OCI-LY1 (cell line): ENCODE measurements at regions not wholly inside any gene's neighbourhood (a gene's known extent, or its start where the extent isn't known, plus 50 kb on each side); places are given as distances from the start of the nearest gene placed in this dataset.

ENCODE experiments used
- EZH2 ChIP-seq: fragments of 200-600 bp; sonication (generic), shearing (Covaris generic); IDR thresholded peaks from 2 replicates; pipeline ENCODE4 v1.8.0; 2017; ENCODE audit warnings: borderline replicate concordance, mixed run types, mild to moderate bottlenecking, antibody characterized with exemption, low read length, moderate library complexity, mixed read lengths
- TF ChIP-seq, protein P1 (sequence below): fragments of 200-600 bp; sonication (generic), shearing (Covaris generic); IDR thresholded peaks from 2 replicates; pipeline ENCODE4 v1.5.1; 2017; ENCODE audit warnings: mild to moderate bottlenecking, antibody characterized with exemption, low read length, moderate library complexity, mixed read lengths

DNA sequence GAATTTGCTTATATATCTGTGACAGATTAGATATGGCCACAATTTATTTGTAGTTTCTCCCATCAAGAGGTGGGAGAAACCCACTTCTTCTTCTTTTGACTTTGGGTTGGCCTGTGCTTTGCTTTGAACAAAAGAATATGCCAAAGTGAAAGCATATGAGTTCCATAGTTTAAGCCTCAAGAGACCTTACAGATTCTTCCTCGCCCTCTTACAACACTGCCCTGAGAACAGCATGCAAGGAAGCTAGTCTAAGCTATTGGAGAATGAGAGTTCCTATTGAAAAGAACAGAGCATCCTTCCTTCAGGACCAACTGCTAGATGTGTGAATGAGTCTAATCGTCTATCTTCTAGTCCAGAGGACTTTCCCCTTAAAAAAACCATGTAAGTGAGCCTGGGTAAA, 394.8 kb downstream of the TUSC7 start:
- TF ChIP-seq, protein P1, sequence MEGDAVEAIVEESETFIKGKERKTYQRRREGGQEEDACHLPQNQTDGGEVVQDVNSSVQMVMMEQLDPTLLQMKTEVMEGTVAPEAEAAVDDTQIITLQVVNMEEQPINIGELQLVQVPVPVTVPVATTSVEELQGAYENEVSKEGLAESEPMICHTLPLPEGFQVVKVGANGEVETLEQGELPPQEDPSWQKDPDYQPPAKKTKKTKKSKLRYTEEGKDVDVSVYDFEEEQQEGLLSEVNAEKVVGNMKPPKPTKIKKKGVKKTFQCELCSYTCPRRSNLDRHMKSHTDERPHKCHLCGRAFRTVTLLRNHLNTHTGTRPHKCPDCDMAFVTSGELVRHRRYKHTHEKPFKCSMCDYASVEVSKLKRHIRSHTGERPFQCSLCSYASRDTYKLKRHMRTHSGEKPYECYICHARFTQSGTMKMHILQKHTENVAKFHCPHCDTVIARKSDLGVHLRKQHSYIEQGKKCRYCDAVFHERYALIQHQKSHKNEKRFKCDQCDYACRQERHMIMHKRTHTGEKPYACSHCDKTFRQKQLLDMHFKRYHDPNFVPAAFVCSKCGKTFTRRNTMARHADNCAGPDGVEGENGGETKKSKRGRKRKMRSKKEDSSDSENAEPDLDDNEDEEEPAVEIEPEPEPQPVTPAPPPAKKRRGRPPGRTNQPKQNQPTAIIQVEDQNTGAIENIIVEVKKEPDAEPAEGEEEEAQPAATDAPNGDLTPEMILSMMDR, result no peak
- no peak for TF ChIP-seq EZH2
